ENCODE measurements at regions not wholly inside any gene's neighbourhood (a gene's known extent, or its start where the extent isn't known, plus 50 kb on each side); places are given as distances from the start of the nearest gene placed in this dataset.

DNA sequence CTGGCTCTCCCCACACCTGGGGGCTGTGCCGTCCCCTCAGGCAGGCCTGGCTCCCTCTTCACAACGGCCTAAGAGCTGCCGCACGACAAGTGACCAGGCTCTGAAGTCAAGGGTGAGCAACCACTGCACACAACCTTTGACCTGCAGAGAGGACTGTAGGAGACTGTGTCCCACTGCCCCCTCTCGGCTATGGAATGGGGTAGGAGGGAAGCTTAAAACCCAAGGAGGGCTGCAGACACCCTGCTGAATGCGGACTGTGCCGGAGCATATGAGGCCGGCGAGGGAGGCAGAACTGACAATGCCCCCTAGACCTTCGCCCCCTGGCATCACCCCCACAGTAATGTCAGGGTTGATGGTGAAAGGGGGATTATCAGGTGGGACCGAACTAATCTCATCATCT lies 311.9 kb downstream of the CTTN start:
- TF ChIP-seq, protein P1, sequence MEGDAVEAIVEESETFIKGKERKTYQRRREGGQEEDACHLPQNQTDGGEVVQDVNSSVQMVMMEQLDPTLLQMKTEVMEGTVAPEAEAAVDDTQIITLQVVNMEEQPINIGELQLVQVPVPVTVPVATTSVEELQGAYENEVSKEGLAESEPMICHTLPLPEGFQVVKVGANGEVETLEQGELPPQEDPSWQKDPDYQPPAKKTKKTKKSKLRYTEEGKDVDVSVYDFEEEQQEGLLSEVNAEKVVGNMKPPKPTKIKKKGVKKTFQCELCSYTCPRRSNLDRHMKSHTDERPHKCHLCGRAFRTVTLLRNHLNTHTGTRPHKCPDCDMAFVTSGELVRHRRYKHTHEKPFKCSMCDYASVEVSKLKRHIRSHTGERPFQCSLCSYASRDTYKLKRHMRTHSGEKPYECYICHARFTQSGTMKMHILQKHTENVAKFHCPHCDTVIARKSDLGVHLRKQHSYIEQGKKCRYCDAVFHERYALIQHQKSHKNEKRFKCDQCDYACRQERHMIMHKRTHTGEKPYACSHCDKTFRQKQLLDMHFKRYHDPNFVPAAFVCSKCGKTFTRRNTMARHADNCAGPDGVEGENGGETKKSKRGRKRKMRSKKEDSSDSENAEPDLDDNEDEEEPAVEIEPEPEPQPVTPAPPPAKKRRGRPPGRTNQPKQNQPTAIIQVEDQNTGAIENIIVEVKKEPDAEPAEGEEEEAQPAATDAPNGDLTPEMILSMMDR (IDR thresholded peaks at IDR 0.05; ENCODE audit: poor library complexity), result no peak
- TF ChIP-seq EZH2phosphoT487 (IDR thresholded peaks at IDR 0.05; ENCODE audit: low read depth, severe bottlenecking, unreplicated experiment) (no peak), EZH2 (IDR thresholded peaks at IDR 0.05; ENCODE audit: borderline replicate concordance) (no peak)
